Tibial nerve (tissue), 3 donors: ENCODE measurements at regions not wholly inside any gene's neighbourhood (a gene's known extent, or its start where the extent isn't known, plus 50 kb on each side); places are given as distances from the start of the nearest gene placed in this dataset.

Experiments used
- CTCF ChIP-seq, 5 experiments: fragments of 200-600 bp in 3 of 5; fragments of 450-650 bp in 2 of 5; sonication (generic) in 3 of 5; IDR thresholded peaks; one replicate each; pipeline ENCODE4 v1.5.1; 2016 to 2019; ENCODE audit warnings: antibody characterized with exemption in 5 of 5, mild to moderate bottlenecking in 3 of 5, moderate library complexity in 2 of 5
- POLR2A ChIP-seq, 2 donors: fragments of 450-650 bp; IDR thresholded peaks; one replicate each; pipeline ENCODE4 v1.6.1; 2017; ENCODE audit warnings: antibody characterized with exemption in 2 of 2, mild to moderate bottlenecking in 2 of 2, moderate library complexity in 2 of 2

GRCh38 chr1:93735722-93736121 lies 54.1 kb upstream of the BCAR3 start:
- no peak for TF ChIP-seq POLR2A (IDR thresholded peaks at IDR 0.05)
- TF ChIP-seq CTCF (IDR thresholded peaks at IDR 0.05): no peak
